HUES48 (cell line): ENCODE measurements at regions not wholly inside any gene's neighbourhood (a gene's known extent, or its start where the extent isn't known, plus 50 kb on each side); places are given as distances from the start of the nearest gene placed in this dataset.

Source experiments
- H3K27ac ChIP-seq: one replicate; pipeline ENCODE4 v1.7.0; 2013; ENCODE audit warnings: low read depth, low read length, inconsistent platforms
- H3K27me3 ChIP-seq: 2 replicates; pipeline ENCODE4 v1.6.1; 2013; ENCODE audit warnings: mild to moderate bottlenecking, low read length; ENCODE audit not compliant: control insufficient read depth, insufficient read depth
- H3K36me3 ChIP-seq: 2 replicates; pipeline ENCODE4 v1.6.1; 2013; ENCODE audit warnings: low read length; ENCODE audit not compliant: control insufficient read depth, insufficient read depth
- H3K4me1 ChIP-seq: 2 replicates; pipeline ENCODE4 v1.6.1; 2013; ENCODE audit warnings: mild to moderate bottlenecking, low read length; ENCODE audit not compliant: control insufficient read depth, insufficient read depth
- H3K4me3 ChIP-seq: 2 replicates; pipeline ENCODE4 v1.5.1; 2013; ENCODE audit warnings: mild to moderate bottlenecking, low read depth, low read length
- H3K9ac ChIP-seq: 2 replicates; pipeline ENCODE4 v1.6.1; 2013; ENCODE audit warnings: mild to moderate bottlenecking, low read depth, low read length, moderate library complexity
- H3K9me3 ChIP-seq: 2 replicates; pipeline ENCODE4 v1.6.1; 2013; ENCODE audit warnings: low read length; ENCODE audit not compliant: control insufficient read depth, insufficient read depth

DNA sequence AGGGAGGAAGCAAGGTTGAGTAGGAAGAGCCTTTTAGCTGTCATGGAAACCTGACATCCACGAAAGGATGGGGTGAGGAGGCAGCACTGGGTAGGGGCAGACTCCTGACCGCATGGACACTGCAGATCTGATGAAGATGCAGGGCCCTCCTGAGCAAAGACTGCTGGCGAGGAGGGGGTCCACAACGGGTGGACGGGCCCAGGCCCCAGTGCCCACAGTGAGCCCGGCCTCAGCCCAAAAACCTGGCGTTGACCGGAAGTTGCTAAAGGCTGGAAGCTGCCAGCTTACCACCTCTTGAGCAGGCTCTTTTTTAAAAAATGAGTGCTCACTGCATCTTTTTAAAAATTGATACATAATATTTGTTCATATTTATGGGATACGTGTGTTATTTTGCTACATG, 247.3 kb downstream of the SH3BP4 start:
- H3K4me3 ChIP-seq, result no peak overlapping the region

DNA sequence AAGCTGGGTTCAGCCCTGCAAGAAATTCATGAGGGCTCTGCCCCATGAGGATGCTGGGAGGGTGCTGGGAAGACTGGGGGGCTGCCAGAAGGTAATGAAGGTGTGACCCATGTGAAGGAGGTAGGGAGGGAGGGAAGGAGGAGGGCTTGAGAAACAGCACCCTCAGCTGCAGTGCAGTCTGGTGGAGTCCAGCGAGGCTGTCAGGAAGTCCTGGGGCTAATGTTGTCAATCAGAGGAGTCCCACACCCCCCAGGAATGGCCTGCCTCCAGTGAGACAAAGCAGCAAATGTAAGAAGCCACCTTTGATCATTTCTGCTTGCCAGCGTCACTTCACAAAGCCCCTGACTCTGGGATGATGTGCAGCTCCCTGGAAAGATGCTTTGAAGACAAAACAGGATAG, 248.4 kb downstream of the SH3BP4 start:
- Histone ChIP-seq H3K27ac (no peak overlapping the region), H3K9ac (no peak overlapping the region), H3K36me3 (no peaks in the 10 kb centered on the region), H3K27me3 (no peaks in the 10 kb centered on the region), H3K4me1 (no peaks in the 10 kb centered on the region), H3K4me3 (no peak overlapping the region), H3K9me3 (no peaks in the 10 kb centered on the region)

More for the DNA sequence above, 247.3 kb downstream of the SH3BP4 start:
- Histone ChIP-seq H3K9ac (no peak overlapping the region), H3K9me3 (no peaks in the 10 kb centered on the region), H3K27ac (no peak overlapping the region), H3K36me3 (no peaks in the 10 kb centered on the region), H3K4me1 (no peaks in the 10 kb centered on the region), H3K27me3 (no peaks in the 10 kb centered on the region)

DNA sequence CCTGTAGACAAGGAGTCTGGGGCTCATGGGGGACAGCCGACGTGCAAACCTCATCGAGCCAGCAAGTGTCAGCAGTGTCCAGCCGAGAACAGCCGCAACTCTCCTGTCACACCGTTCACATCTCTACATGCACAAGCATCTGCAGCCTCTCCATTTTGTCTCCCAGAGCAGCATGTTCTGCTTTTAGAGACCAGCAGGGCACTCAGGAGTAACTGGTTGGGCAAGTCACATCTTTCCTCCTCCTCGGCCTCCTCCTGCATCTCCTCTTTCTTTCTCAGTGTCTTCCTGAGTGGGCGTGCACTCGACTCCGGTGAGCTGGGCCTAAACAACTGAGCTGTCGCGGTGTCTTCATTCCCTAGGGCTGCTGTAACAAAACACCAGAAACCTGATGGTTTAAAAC, 249.9 kb downstream of the SH3BP4 start:
- H3K9ac ChIP-seq, result no peak overlapping the region
- no peaks in the 10 kb centered on the region for H3K9me3 ChIP-seq
- H3K4me3 ChIP-seq, result no peak overlapping the region
- peaks cover 11% of the 10 kb centered on the region for H3K27me3 ChIP-seq
- no peaks in the 10 kb centered on the region for H3K36me3 ChIP-seq
- no peaks in the 10 kb centered on the region; the same call in none of the 2 replicates for H3K4me1 ChIP-seq
- H3K27ac ChIP-seq, result no peak overlapping the region

DNA sequence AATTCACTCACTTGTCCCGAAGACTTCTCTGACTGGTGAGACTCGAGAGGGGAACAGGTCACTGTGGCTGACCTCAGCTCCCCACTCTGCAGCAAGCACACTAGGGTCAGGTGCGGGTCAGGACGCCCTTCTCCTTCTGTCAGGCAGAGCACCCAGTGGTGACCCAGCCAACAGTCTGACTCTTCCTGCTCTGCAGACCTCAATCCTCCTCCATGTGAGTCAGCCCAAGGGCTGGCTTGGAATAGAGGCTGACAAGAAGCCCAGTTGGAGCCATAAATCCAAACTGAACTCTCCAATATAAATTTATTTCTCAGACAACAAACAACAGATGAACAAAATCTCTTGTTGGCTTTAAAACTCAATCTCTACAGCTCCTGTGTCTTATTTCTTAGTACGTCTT, 253.1 kb downstream of the SH3BP4 start:
- Histone ChIP-seq H3K36me3 (no peaks in the 10 kb centered on the region), H3K4me3 (no peak overlapping the region), H3K27me3 (peaks cover 12% of the 10 kb centered on the region), H3K9me3 (no peaks in the 10 kb centered on the region), H3K27ac (no peak overlapping the region), H3K4me1 (peaks cover 6% of the 10 kb centered on the region), H3K9ac (no peak overlapping the region)

DNA sequence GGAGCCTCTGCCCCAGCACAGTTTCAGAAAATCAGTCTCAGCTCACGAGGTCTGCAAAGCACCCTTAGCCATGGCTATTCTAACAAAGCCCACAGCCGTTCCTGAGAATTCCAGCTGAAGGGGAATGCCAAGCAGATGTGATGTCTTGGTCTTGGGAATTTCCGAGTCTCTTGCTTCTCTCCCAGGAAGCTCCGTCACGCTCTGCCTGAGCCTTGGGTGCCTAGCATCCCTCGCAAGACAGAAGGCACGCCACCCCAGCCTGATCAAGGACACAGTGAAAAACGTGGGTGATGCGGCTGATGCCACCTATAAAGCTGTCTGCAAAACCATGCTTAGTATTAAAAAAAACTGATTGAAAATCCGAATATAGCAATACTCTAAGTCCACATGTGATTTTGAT, 254.6 kb downstream of the SH3BP4 start:
- H3K4me3 ChIP-seq, result no peak overlapping the region

DNA sequence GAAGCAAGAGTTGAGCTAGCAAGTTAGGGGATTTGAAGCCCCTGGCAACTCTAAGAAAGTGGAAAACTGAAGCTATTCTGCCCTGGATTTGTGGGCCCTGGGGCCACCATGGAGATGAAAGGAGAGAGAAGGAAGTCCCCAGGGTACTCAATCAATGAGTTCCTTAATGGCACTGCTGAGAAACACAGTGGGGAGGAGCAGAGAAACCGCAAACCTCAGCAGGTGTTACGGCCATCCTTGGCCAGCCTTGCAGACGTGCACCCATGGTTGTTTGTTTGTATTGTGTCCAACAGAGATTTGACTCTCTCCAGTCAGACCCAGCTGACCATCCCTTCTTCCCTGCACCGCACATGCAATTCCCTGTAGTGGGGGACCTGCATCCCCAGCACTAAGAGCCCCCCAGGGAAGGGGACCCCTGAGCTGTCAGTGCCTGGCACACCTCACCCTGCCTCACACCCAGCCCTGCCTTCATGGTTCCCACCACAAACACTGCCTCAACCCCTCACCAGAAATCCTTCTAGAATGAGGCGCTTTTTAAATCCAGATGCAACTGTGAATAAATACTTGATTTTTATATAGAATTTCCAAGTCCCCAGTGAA, 255.3 kb downstream of the SH3BP4 start:
- no peak overlapping the region for H3K4me3 ChIP-seq
- peaks cover 12% of the 10 kb centered on the region for H3K27me3 ChIP-seq
- peaks cover 15% of the 10 kb centered on the region for H3K4me1 ChIP-seq

More for the DNA sequence above, 254.6 kb downstream of the SH3BP4 start:
- no peaks in the 10 kb centered on the region for H3K9me3 ChIP-seq
- peaks cover 9% of the 10 kb centered on the region for H3K4me1 ChIP-seq
- no peaks in the 10 kb centered on the region for H3K36me3 ChIP-seq
- no peak overlapping the region for H3K9ac ChIP-seq
- peaks cover 12% of the 10 kb centered on the region for H3K27me3 ChIP-seq
- H3K27ac ChIP-seq, result no peak overlapping the region

DNA sequence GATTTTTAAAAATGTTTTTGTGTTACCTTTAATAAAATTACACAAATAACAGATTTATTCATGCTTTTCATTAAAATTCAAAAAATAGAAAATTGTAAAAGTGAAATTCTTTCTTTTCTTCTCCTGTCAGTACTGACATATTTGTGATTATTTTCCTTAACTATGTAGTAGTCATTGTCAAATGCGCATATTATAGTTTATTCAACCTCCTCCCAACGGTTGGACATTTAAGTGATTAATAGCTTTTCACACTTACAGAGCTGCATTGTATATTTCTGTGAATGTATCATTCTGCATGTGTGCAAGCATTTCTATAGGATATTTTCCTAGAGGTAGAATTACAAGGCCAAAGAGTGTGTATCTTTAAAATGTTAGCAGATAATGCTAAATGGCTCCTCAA, 259.2 kb downstream of the SH3BP4 start:
- H3K4me1 ChIP-seq, result peaks cover 26% of the 10 kb centered on the region
- peaks cover 8% of the 10 kb centered on the region for H3K27me3 ChIP-seq

More for the DNA sequence above, 255.3 kb downstream of the SH3BP4 start:
- Histone ChIP-seq H3K9ac (no peak overlapping the region), H3K36me3 (no peaks in the 10 kb centered on the region), H3K9me3 (no peaks in the 10 kb centered on the region), H3K27ac (no peak overlapping the region)

DNA sequence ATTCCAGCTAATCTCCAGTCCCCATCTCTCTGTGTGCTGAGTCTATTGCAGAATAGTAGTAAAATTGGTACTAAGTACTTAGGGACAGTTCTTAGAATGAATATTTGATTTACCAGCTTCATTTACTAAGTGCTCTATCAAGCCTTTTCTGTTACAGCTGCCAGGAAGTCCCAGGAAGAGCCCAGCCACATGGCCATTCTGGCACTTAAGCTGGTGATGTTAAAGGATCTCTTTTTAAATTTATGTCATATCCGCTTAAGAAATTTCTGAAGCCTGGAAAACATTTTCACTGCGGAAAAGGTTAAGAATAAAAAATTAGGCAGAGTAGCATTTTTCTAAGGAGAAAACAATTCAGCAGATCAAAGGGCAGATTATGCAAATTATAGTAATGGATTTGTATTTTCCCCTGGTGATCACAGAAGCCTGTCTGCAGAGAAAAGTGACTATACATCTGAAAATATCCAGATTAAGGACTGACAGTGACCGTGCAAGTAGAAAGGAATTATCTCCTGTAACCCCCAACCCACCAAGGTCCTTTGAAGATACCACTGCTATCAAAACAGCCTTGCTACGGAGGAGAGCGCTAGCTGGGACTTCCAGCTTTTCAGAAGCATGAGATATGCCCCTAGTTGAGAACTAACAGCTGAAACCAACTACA, 260.8 kb downstream of the SH3BP4 start:
- Histone ChIP-seq H3K27me3 (no peaks in the 10 kb centered on the region), H3K4me3 (no peak overlapping the region), H3K9ac (no peak overlapping the region), H3K9me3 (no peaks in the 10 kb centered on the region), H3K4me1 (peaks cover 20% of the 10 kb centered on the region), H3K36me3 (no peaks in the 10 kb centered on the region), H3K27ac (no peak overlapping the region)

More for the DNA sequence above, 259.2 kb downstream of the SH3BP4 start:
- Histone ChIP-seq H3K9me3 (no peaks in the 10 kb centered on the region), H3K36me3 (no peaks in the 10 kb centered on the region), H3K27ac (no peak overlapping the region), H3K9ac (no peak overlapping the region), H3K4me3 (no peak overlapping the region)

DNA sequence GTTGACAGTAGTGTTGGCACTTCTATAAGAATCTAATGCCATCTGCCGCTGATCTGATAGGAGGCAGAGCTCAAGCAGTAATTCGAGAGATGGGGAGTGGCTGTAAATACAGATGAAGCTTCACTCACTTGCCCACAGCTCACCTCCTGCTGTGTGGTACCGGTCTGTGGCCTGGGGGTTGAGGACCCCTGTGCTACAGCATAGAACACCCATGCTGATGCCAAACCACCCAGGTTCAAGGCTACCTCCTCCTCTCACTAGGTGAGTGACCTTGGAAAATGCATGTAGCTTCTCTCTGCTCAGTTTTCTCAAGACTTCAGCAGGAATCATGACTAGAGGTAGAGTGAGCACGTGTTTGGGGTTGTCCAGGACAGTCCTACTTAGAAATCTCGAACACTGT, 263.4 kb downstream of the SH3BP4 start:
- Histone ChIP-seq H3K4me3 (no peak overlapping the region), H3K27me3 (no peaks in the 10 kb centered on the region), H3K9me3 (no peaks in the 10 kb centered on the region), H3K27ac (no peak overlapping the region), H3K9ac (no peak overlapping the region), H3K36me3 (no peaks in the 10 kb centered on the region), H3K4me1 (peaks cover 20% of the 10 kb centered on the region)

DNA sequence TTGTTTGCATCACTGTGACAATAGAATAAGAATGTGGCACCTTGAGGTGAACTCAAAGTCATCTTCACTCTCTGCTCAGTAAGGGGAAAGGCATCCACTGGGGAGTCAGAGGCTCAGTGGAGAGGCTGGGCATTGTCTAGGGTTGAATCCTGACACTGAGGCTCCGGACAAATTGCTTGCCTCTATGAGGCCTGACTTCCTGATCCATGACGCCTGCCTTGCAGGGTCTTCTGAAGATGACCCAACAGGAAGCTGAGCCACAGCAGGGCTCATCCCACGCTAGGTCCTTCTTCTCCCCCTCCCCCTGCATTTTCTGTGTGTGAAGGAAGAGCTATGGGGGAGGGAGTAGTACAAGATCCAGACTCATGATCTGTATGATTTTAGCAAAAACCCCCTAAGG, 265.1 kb downstream of the SH3BP4 start:
- no peaks in the 10 kb centered on the region for H3K27me3 ChIP-seq
- H3K4me3 ChIP-seq, result no peak overlapping the region
- peaks cover 13% of the 10 kb centered on the region for H3K4me1 ChIP-seq
- H3K9me3 ChIP-seq, result no peaks in the 10 kb centered on the region
- no peak overlapping the region for H3K27ac ChIP-seq
- no peak overlapping the region for H3K9ac ChIP-seq
- H3K36me3 ChIP-seq, result no peaks in the 10 kb centered on the region

DNA sequence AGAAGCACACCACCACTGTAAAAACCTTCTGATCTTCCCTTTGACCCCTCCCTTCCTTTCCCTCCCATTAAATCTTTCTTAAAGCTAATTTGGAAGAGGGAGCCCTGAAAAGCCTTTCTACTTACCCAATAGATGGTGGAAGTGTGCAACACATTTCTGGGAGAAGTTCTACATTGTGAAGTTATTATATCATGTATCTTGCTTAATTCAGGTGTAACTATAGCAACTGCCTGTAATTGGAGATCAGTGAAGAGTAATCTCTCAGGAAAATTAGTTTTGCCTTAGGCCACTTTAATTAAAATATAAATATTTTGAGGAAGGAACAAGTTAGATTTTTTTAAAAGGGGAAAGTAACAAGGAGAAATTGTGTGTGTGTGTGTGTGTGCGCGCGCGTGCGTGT, 266.0 kb downstream of the SH3BP4 start:
- H3K4me1 ChIP-seq, result peaks cover 4% of the 10 kb centered on the region
- H3K27ac ChIP-seq, result no peak overlapping the region
- H3K9ac ChIP-seq, result no peak overlapping the region
- no peak overlapping the region for H3K4me3 ChIP-seq
- H3K36me3 ChIP-seq, result no peaks in the 10 kb centered on the region
- H3K27me3 ChIP-seq, result no peaks in the 10 kb centered on the region
- H3K9me3 ChIP-seq, result no peaks in the 10 kb centered on the region
